ENCODE measurements at regions not wholly inside any gene's neighbourhood (a gene's known extent, or its start where the extent isn't known, plus 50 kb on each side); places are given as distances from the start of the nearest gene placed in this dataset.
"Not testable (repeated sequence)": the region's sequence is repeated elsewhere in the genome, so short reads cannot be mapped to it uniquely, and the experiment has no call there.

DNA sequence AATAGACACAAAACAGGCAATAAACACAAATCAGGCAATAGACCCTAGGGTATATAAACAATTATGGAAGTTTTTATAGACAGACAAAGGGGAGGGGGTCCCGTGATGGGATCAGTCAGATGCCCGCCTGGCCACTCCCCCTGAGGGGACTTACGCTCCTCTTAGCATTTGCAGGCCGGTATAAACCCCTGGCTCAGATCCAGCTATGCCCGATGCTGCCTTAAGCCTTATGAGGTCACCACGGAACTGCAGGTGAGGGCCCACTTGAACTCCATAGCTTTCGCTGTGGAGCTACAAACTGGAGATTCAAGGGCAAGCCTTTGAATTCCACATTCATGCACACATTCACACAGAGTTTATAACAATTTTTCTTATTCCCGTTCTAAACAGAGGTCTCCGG is 340.5 kb upstream of the USP9Y start (continued):
- TF ChIP-seq, protein P1, sequence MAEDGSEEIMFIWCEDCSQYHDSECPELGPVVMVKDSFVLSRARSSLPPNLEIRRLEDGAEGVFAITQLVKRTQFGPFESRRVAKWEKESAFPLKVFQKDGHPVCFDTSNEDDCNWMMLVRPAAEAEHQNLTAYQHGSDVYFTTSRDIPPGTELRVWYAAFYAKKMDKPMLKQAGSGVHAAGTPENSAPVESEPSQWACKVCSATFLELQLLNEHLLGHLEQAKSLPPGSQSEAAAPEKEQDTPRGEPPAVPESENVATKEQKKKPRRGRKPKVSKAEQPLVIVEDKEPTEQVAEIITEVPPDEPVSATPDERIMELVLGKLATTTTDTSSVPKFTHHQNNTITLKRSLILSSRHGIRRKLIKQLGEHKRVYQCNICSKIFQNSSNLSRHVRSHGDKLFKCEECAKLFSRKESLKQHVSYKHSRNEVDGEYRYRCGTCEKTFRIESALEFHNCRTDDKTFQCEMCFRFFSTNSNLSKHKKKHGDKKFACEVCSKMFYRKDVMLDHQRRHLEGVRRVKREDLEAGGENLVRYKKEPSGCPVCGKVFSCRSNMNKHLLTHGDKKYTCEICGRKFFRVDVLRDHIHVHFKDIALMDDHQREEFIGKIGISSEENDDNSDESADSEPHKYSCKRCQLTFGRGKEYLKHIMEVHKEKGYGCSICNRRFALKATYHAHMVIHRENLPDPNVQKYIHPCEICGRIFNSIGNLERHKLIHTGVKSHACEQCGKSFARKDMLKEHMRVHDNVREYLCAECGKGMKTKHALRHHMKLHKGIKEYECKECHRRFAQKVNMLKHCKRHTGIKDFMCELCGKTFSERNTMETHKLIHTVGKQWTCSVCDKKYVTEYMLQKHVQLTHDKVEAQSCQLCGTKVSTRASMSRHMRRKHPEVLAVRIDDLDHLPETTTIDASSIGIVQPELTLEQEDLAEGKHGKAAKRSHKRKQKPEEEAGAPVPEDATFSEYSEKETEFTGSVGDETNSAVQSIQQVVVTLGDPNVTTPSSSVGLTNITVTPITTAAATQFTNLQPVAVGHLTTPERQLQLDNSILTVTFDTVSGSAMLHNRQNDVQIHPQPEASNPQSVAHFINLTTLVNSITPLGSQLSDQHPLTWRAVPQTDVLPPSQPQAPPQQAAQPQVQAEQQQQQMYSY (CRISPR knock-in tag; IDR thresholded peaks at IDR 0.05), result no peak
- TF ChIP-seq NR1H2 (CRISPR knock-in tag; IDR thresholded peaks at IDR 0.05), result no peak
- TF ChIP-seq MYBL2 (CRISPR knock-in tag; IDR thresholded peaks at IDR 0.05), result no peak

DNA sequence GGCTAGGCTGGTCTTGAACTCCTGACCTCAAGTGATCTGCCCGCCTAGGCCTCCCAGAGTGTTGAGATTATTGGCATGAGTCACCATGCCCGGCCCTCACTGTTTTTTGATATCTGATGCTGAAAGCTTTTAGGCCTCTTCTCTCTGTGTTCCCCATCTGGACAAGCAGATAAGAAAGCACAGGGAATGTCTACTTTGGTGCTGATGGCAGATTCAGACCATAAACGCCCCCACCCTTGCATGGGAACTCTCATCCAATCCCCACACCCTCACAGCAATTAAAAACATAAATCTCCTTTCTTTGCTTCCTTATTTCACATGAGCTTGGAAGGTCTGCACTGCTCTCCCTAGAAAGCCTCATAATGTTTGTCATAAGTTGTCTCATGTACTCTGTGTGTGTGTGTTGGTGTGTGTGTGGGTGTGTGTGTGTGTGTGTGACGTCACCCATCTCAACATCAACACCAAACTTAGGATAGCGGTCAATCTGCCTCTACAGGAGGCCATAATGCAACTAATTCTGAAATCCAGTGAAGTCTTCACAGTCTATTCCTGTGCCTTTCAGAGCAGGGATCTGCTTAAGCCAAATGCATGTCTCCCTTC is 335.6 kb upstream of the USP9Y start:
- no peaks in the 10 kb centered on the region for H3K4me1 Mint-ChIP-seq
- H3K4me3 Mint-ChIP-seq, result no peak overlapping the region
- no peak overlapping the region for H3K27ac Mint-ChIP-seq
- DNase-seq (ENCODE audit: low spot score), result no peak
- peaks cover 33% of the 10 kb centered on the region for H3K9me3 Mint-ChIP-seq
- peaks cover 80% of the 10 kb centered on the region for H3K27me3 Mint-ChIP-seq (ENCODE audit: low read depth)
- peaks cover 23% of the 10 kb centered on the region for H3K36me3 Mint-ChIP-seq
- ChIA-PET POLR2A (no interaction called here), CTCF (no interaction called here)
- TF ChIP-seq GABPB1 (CRISPR knock-in tag; IDR thresholded peaks at IDR 0.05) (no peak), NFATC4 (CRISPR knock-in tag; IDR thresholded peaks at IDR 0.05) (no peak), TEAD4 (CRISPR knock-in tag; IDR thresholded peaks at IDR 0.05) (no peak)
- TF ChIP-seq, protein P2, sequence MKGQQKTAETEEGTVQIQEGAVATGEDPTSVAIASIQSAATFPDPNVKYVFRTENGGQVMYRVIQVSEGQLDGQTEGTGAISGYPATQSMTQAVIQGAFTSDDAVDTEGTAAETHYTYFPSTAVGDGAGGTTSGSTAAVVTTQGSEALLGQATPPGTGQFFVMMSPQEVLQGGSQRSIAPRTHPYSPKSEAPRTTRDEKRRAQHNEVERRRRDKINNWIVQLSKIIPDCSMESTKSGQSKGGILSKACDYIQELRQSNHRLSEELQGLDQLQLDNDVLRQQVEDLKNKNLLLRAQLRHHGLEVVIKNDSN (CRISPR knock-in tag; IDR thresholded peaks at IDR 0.05), result no peak
- TF ChIP-seq, protein P3, sequence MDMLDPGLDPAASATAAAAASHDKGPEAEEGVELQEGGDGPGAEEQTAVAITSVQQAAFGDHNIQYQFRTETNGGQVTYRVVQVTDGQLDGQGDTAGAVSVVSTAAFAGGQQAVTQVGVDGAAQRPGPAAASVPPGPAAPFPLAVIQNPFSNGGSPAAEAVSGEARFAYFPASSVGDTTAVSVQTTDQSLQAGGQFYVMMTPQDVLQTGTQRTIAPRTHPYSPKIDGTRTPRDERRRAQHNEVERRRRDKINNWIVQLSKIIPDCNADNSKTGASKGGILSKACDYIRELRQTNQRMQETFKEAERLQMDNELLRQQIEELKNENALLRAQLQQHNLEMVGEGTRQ (CRISPR knock-in tag; IDR thresholded peaks at IDR 0.05), result no peak
- TF ChIP-seq, protein P4, sequence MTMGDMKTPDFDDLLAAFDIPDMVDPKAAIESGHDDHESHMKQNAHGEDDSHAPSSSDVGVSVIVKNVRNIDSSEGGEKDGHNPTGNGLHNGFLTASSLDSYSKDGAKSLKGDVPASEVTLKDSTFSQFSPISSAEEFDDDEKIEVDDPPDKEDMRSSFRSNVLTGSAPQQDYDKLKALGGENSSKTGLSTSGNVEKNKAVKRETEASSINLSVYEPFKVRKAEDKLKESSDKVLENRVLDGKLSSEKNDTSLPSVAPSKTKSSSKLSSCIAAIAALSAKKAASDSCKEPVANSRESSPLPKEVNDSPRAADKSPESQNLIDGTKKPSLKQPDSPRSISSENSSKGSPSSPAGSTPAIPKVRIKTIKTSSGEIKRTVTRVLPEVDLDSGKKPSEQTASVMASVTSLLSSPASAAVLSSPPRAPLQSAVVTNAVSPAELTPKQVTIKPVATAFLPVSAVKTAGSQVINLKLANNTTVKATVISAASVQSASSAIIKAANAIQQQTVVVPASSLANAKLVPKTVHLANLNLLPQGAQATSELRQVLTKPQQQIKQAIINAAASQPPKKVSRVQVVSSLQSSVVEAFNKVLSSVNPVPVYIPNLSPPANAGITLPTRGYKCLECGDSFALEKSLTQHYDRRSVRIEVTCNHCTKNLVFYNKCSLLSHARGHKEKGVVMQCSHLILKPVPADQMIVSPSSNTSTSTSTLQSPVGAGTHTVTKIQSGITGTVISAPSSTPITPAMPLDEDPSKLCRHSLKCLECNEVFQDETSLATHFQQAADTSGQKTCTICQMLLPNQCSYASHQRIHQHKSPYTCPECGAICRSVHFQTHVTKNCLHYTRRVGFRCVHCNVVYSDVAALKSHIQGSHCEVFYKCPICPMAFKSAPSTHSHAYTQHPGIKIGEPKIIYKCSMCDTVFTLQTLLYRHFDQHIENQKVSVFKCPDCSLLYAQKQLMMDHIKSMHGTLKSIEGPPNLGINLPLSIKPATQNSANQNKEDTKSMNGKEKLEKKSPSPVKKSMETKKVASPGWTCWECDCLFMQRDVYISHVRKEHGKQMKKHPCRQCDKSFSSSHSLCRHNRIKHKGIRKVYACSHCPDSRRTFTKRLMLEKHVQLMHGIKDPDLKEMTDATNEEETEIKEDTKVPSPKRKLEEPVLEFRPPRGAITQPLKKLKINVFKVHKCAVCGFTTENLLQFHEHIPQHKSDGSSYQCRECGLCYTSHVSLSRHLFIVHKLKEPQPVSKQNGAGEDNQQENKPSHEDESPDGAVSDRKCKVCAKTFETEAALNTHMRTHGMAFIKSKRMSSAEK (CRISPR knock-in tag; IDR thresholded peaks at IDR 0.05; ENCODE audit: borderline replicate concordance), result no peak
- no peak for ATAC-seq

DNA sequence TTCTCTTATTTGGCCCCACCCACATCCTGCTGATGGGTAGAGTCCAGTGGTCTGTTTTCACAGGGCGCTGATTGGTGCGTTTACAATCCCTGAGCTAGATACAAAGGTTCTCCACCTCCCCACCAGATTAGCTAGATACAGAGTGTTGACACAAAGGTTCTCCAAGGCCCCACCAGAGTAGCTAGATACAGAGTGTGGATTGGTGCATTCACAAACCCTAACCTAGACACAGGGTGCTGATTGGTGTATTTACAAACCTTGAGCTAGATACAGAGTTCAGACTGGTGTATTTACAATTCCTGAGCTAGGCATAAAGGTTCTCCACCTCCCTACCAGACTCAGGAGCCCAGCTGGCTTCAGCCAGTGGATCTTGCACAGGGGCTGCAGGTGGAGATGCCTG is 326.4 kb upstream of the USP9Y start:
- not testable (repeated sequence) for ATAC-seq

DNA sequence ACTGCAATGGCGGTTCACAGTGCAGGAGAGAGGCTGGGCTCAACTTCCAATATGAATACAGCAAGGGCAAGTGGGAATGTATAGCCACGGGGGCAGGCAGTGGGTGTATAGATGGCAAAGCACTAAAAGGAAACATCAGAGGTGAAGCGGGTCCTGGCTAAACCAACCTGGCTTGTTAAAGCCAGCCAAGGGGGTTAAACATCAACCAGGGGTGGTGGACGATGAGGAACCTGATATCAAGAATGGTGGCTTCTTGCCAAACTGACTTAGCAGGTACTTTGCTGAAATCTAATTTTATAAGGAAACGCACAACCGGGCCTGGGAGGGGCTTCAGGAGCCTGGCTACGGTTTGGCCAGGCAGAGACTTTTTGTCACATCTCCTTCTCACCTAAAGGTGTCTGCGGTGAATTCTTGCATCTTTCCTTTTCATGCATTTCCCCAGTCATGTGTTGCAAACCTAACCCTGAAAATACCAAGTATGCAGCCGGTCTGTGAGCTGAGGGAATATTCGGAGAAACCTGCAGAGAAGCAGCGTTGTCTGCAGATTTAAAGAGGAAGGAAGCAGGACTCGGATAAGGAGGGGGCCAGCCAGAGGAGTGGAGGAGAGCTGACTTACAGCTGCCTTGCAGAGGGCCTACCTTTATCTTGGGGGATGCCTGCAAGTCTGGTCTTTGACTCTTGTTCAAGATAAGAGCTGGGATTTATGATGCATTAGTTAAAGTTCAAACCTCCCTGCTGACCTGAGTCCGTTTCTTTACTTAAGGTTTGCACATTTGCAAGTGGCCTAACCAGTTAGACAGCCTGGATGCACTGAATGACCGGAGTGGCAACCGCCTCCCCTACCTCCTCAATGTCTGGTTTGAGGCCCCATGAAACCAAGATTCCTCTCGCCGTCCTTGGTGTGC is 309.1 kb upstream of the USP9Y start:
- H3K4me1 Mint-ChIP-seq; H3K27me3 Mint-ChIP-seq (ENCODE audit: low read depth); H3K4me3 Mint-ChIP-seq; CTCF ChIA-PET; POLR2A ChIA-PET; DNase-seq (ENCODE audit: low spot score); H3K27ac Mint-ChIP-seq: not testable (repeated sequence)
- H3K36me3 Mint-ChIP-seq, result peaks cover 10% of the 10 kb centered on the region; the same call in 1 of the 2 replicates
- peaks cover 16% of the 10 kb centered on the region; the same call in 1 of the 2 replicates for H3K9me3 Mint-ChIP-seq
- 0 out of 2 replicates have a peak, but pooled peaks have one; percentile 32 for ATAC-seq

More for the DNA sequence above, 326.4 kb upstream of the USP9Y start:
- H3K36me3 Mint-ChIP-seq; H3K27ac Mint-ChIP-seq; DNase-seq (ENCODE audit: low spot score); POLR2A ChIA-PET; H3K27me3 Mint-ChIP-seq (ENCODE audit: low read depth); H3K4me1 Mint-ChIP-seq; H3K4me3 Mint-ChIP-seq; CTCF ChIA-PET: not testable (repeated sequence)
- peaks cover 11% of the 10 kb centered on the region for H3K9me3 Mint-ChIP-seq
